Fibroblast of lung (primary cell): ENCODE measurements at regions not wholly inside any gene's neighbourhood (a gene's known extent, or its start where the extent isn't known, plus 50 kb on each side); places are given as distances from the start of the nearest gene placed in this dataset.

ENCODE experiments used
- DNase-seq, 2 donors: peaks; one replicate each; pipeline versions ENCODE4 v3.0.0 to v3.0.0-alpha.2; 2010; ENCODE audit warnings: low read depth in 2 of 2
- H2AFZ ChIP-seq: 2 replicates; pipeline ENCODE4 v1.5.1; 2012; ENCODE audit warnings: low read length, control low read depth, inconsistent platforms
- H3K27ac ChIP-seq: 2 replicates; pipeline ENCODE4 v1.5.1; 2011; ENCODE audit warnings: low read length, control low read depth; ENCODE audit not compliant: insufficient read depth
- H3K27me3 ChIP-seq: 2 replicates; pipeline ENCODE4 v1.5.1; 2011; ENCODE audit warnings: mild to moderate bottlenecking, low read length; ENCODE audit not compliant: control insufficient read depth, insufficient read depth
- H3K36me3 ChIP-seq: 2 replicates; pipeline ENCODE4 v1.5.1; 2011; ENCODE audit warnings: low read length; ENCODE audit not compliant: control insufficient read depth, insufficient read depth
- H3K4me1 ChIP-seq: 2 replicates; pipeline ENCODE4 v1.5.1; 2011; ENCODE audit warnings: low read length; ENCODE audit not compliant: control insufficient read depth, insufficient read depth; ENCODE audit errors: extremely low read depth
- H3K4me2 ChIP-seq: 2 replicates; pipeline ENCODE4 v1.5.1; 2011; ENCODE audit warnings: low read length, control low read depth; ENCODE audit not compliant: insufficient read depth; ENCODE audit errors: extremely low read depth
- H3K4me3 ChIP-seq, 4 experiments: fragments of 200-600 bp in 1 of 4; sonication (generic) in 1 of 4; replicated peaks in 1 of 4; 2 replicates each; pipeline ENCODE4 v1.5.1; 2011 to 2016; ENCODE audit warnings: low read length in 4 of 4, low read depth in 3 of 4, mild to moderate bottlenecking in 3 of 4, control low read depth in 2 of 4, inconsistent platforms in 1 of 4, mixed read lengths in 1 of 4; ENCODE audit not compliant: insufficient read depth in 1 of 4; ENCODE audit errors: control extremely low read depth in 1 of 4
- H3K79me2 ChIP-seq: 2 replicates; pipeline ENCODE4 v1.5.1; 2012; ENCODE audit warnings: mild to moderate bottlenecking, low read length, inconsistent platforms; ENCODE audit not compliant: control insufficient read depth, insufficient read depth
- H3K9ac ChIP-seq: 2 replicates; pipeline ENCODE4 v1.5.1; 2011; ENCODE audit warnings: mild to moderate bottlenecking, low read length, control low read depth; ENCODE audit not compliant: insufficient read depth
- H3K9me3 ChIP-seq: 2 replicates; pipeline ENCODE4 v1.5.1; 2012; ENCODE audit warnings: low read depth, low read length; ENCODE audit not compliant: control insufficient read depth, insufficient read depth
- H4K20me1 ChIP-seq: 2 replicates; pipeline ENCODE4 v1.5.1; 2011; ENCODE audit warnings: low read length; ENCODE audit not compliant: control insufficient read depth, insufficient read depth; ENCODE audit errors: extremely low read depth
- CTCF ChIP-seq, 2 donors: IDR thresholded peaks in 1 of 2; conservative IDR thresholded peaks in 1 of 2; 1 replicate in 1 of 2; 2 replicates in 1 of 2; pipeline ENCODE4 v1.5.1; 2011 to 2012; ENCODE audit warnings: low read length in 2 of 2, control low read depth in 1 of 2, inconsistent platforms in 1 of 2, low read depth in 1 of 2, mild to moderate bottlenecking in 1 of 2
- EZH2 ChIP-seq: IDR thresholded peaks from 2 replicates; pipeline ENCODE4 v1.5.1; 2012; ENCODE audit warnings: low read length, control low read depth, mild to moderate bottlenecking; ENCODE audit errors: missing control alignments

GRCh38 chr4:14184767-14185166 lies 557.2 kb upstream of the BOD1L1 start:
- Histone ChIP-seq H2AFZ (no peak overlapping the region), H3K4me3 (no peak overlapping the region), H3K9ac (no peak overlapping the region), H3K4me2 (no peak overlapping the region), H3K36me3 (no peaks in the 10 kb centered on the region), H3K79me2 (no peaks in the 10 kb centered on the region), H3K27me3 (no peaks in the 10 kb centered on the region), H3K9me3 (no peaks in the 10 kb centered on the region), H4K20me1 (no peaks in the 10 kb centered on the region), H3K27ac (no peak overlapping the region), H3K4me1 (no peaks in the 10 kb centered on the region)
- no peak for TF ChIP-seq CTCF (conservative IDR thresholded peaks at IDR 0.05 in 1 of 2, IDR thresholded peaks at IDR 0.05 in 1 of 2; ENCODE audit: low read depth in 1 of 2, low read length in 2 of 2)
- TF ChIP-seq EZH2 = no peak
- DNase-seq = no peak

GRCh38 chr4:14188214-14188613 lies 560.7 kb upstream of the BOD1L1 start:
- H3K27me3 ChIP-seq = no peaks in the 10 kb centered on the region
- H4K20me1 ChIP-seq = no peaks in the 10 kb centered on the region
- H3K36me3 ChIP-seq = no peaks in the 10 kb centered on the region
- no peak for DNase-seq
- no peak overlapping the region for H3K4me2 ChIP-seq
- no peaks in the 10 kb centered on the region for H3K9me3 ChIP-seq
- H2AFZ ChIP-seq = no peak overlapping the region
- H3K4me1 ChIP-seq = no peaks in the 10 kb centered on the region
- H3K79me2 ChIP-seq = no peaks in the 10 kb centered on the region
- H3K9ac ChIP-seq = no peak overlapping the region
- no peak for TF ChIP-seq EZH2
- TF ChIP-seq CTCF (conservative IDR thresholded peaks at IDR 0.05 in 1 of 2, IDR thresholded peaks at IDR 0.05 in 1 of 2; ENCODE audit: low read depth in 1 of 2, low read length in 2 of 2) = no peak
- H3K4me3 ChIP-seq = no peak overlapping the region
- H3K27ac ChIP-seq = no peak overlapping the region

GRCh38 chr4:14193601-14194000 lies 566.1 kb upstream of the BOD1L1 start:
- H3K9me3 ChIP-seq = no peaks in the 10 kb centered on the region
- peak; percentile 22 to 43 for DNase-seq

More at GRCh38 chr4:14193601-14194000, 566.1 kb upstream of the BOD1L1 start:
- Histone ChIP-seq H3K36me3 (no peaks in the 10 kb centered on the region), H3K27me3 (no peaks in the 10 kb centered on the region), H3K4me2 (no peak overlapping the region), H3K4me3 (no peak overlapping the region), H2AFZ (no peak overlapping the region), H4K20me1 (no peaks in the 10 kb centered on the region), H3K27ac (no peak overlapping the region), H3K4me1 (no peaks in the 10 kb centered on the region), H3K9ac (no peak overlapping the region), H3K79me2 (no peaks in the 10 kb centered on the region)
- TF ChIP-seq EZH2 (no peak), CTCF (conservative IDR thresholded peaks at IDR 0.05 in 1 of 2, IDR thresholded peaks at IDR 0.05 in 1 of 2; ENCODE audit: low read depth in 1 of 2, low read length in 2 of 2) (no peak)
